Endothelial cell of umbilical vein (primary cell): ENCODE measurements at regions not wholly inside any gene's neighbourhood (a gene's known extent, or its start where the extent isn't known, plus 50 kb on each side); places are given as distances from the start of the nearest gene placed in this dataset.

Experiments used
- GATA2 ChIP-seq: IDR thresholded peaks from 2 replicates; pipeline ENCODE4 v1.7.0; 2011; ENCODE audit warnings: low read depth, mild to moderate bottlenecking, moderate library complexity, mixed read lengths, low read length; ENCODE audit not compliant: insufficient read length, insufficient read depth
- POLR2A ChIP-seq: IDR thresholded peaks from 2 replicates; pipeline ENCODE4 v1.6.1; 2012; ENCODE audit warnings: low read depth, mild to moderate bottlenecking, control low read depth, low read length
- POLR2AphosphoS5 ChIP-seq: IDR thresholded peaks from 2 replicates; pipeline ENCODE4 v1.6.1; 2012; ENCODE audit warnings: low read depth, mild to moderate bottlenecking, control low read depth, low read length, moderate library complexity; ENCODE audit not compliant: insufficient read depth
- TF ChIP-seq, protein P1 (sequence below), 2 donors: IDR thresholded peaks; 1 replicate in 1 of 2; 2 replicates in 1 of 2; pipeline ENCODE4 v1.5.1; 2011; ENCODE audit warnings: low read length in 2 of 2, mild to moderate bottlenecking in 2 of 2, moderate library complexity in 2 of 2, control low read depth in 1 of 2, inconsistent platforms in 1 of 2, low read depth in 1 of 2; ENCODE audit not compliant: insufficient read depth in 1 of 2; ENCODE audit errors: extremely low read depth in 1 of 2

DNA sequence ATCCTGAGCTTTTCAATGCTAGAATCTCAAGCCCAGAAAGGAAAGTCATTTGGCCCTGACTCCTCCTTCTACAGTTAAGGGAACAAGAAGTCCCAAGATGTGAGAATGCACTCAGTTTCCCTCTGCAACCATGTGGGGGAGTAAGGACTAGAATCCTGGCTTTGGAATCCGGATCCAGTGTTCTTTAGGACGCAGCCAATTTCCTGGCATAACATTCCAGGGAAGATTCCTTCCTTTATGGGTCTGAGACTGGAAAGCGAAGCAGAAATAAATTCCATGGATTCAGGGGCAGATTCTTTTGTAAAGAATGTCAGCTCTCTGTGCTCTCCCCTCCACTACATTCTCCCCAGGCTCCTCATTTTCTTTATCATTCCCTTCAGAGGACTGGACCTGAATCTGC is 151.8 kb upstream of the SOX14 start:
- TF ChIP-seq POLR2AphosphoS5 (no peak), POLR2A (no peak), GATA2 (no peak)
- TF ChIP-seq, protein P1, sequence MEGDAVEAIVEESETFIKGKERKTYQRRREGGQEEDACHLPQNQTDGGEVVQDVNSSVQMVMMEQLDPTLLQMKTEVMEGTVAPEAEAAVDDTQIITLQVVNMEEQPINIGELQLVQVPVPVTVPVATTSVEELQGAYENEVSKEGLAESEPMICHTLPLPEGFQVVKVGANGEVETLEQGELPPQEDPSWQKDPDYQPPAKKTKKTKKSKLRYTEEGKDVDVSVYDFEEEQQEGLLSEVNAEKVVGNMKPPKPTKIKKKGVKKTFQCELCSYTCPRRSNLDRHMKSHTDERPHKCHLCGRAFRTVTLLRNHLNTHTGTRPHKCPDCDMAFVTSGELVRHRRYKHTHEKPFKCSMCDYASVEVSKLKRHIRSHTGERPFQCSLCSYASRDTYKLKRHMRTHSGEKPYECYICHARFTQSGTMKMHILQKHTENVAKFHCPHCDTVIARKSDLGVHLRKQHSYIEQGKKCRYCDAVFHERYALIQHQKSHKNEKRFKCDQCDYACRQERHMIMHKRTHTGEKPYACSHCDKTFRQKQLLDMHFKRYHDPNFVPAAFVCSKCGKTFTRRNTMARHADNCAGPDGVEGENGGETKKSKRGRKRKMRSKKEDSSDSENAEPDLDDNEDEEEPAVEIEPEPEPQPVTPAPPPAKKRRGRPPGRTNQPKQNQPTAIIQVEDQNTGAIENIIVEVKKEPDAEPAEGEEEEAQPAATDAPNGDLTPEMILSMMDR (IDR thresholded peaks at IDR 0.05; ENCODE audit: extremely low read depth in 1 of 2, insufficient read depth in 1 of 2, low read depth in 1 of 2, low read length in 2 of 2): no peak
